ENCODE measurements at regions not wholly inside any gene's neighbourhood (a gene's known extent, or its start where the extent isn't known, plus 50 kb on each side); places are given as distances from the start of the nearest gene placed in this dataset.

DNA sequence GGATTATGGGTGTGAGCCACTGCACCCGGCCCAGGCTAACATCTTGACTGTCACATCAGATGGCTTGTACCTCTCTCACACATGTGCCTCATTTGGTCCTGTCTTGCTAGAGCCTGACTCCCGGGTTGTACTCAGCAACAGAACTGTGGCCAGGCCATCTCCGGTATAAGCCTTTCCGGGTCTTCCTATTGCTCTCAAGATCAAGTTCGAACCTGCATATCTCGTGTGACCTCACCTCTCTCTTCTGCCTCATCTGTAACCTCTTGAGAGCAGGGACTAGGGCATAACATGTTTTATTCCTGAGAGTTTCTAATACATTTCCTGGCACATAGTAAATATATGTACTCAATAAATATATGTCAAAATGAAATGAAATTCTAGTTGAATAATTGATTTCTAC, 114.0 kb downstream of the ACAA2 start:
- 86% methylated on average over 6 of the region's 6 CpGs; no CpG with 5 or more reads in 1 of the 2 experiments for WGBS, 2 experiments (ENCODE audit: extremely low coverage in 1 of 2, insufficient coverage in 1 of 2, insufficient read length in 1 of 2, insufficient replicate concordance in 2 of 2, low coverage in 1 of 2, low lambda C conversion rate in 2 of 2, missing lambda C conversion rate in 1 of 2)
- H2BK120ac ChIP-seq (replicated peaks; ENCODE audit: low read depth, low read length) = no peak overlapping the region

More for the DNA sequence above, 114.0 kb downstream of the ACAA2 start:
- Histone ChIP-seq H3K9me3 (ENCODE audit: insufficient read depth in 2 of 2, low read depth in 1 of 2, low read length in 1 of 2) (no peaks in the 10 kb centered on the region), H3K14ac (ENCODE audit: insufficient read length) (no peak overlapping the region), H3K27me3 (replicated peaks in 1 of 4; ENCODE audit: control insufficient read depth in 3 of 4, extremely low read depth in 1 of 4, insufficient read depth in 3 of 4, low read length in 3 of 4) (no peaks in the 10 kb centered on the region), H3K4me2 (ENCODE audit: insufficient read depth in 1 of 2, low read depth in 2 of 2, low read length in 2 of 2) (no peak overlapping the region), H4K8ac (ENCODE audit: extremely low read depth, insufficient read depth, low read length) (no peak overlapping the region), H3K4ac (replicated peaks; ENCODE audit: insufficient read length, low read depth, low read length) (no peak overlapping the region), H4K91ac (replicated peaks; ENCODE audit: insufficient read length, low read length) (no peak overlapping the region), H3K23ac (ENCODE audit: insufficient read length) (no peak overlapping the region), H2AFZ (ENCODE audit: low read length) (no peak overlapping the region), H3K18ac (ENCODE audit: extremely low read depth, low read length) (peak overlapping the region; percentile 19; the same call in 1 of the 2 replicates), H2BK15ac (ENCODE audit: low read length) (no peak overlapping the region), H3K4me1 (replicated peaks in 1 of 4; ENCODE audit: control insufficient read depth in 3 of 4, insufficient read depth in 4 of 4, low read length in 3 of 4) (peaks cover 6 to 11% (median 8%) of the 10 kb centered on the region in 4 experiments), H3K79me1 (ENCODE audit: low read depth, low read length) (no peaks in the 10 kb centered on the region), H2AK5ac (ENCODE audit: low read depth, low read length) (no peak overlapping the region), H4K20me1 (replicated peaks in 1 of 2; ENCODE audit: control insufficient read depth in 1 of 2, insufficient read depth in 2 of 2, low read length in 2 of 2) (no peaks in the 10 kb centered on the region), H3K56ac (replicated peaks; ENCODE audit: insufficient read length, low read depth, low read length) (no peak overlapping the region), H3K4me3 (ENCODE audit: extremely low read depth in 1 of 4, insufficient read depth in 2 of 4, low read depth in 3 of 4, low read length in 4 of 4) (no peak overlapping the region), H4K5ac (ENCODE audit: insufficient read length, low read depth, low read length) (no peak overlapping the region), H3K27ac (ENCODE audit: low read depth, low read length) (no peak overlapping the region), H2BK20ac (ENCODE audit: low read length) (no peak overlapping the region), H3K9ac (replicated peaks in 1 of 4; ENCODE audit: extremely low read depth in 1 of 4, low read depth in 3 of 4, low read length in 3 of 4) (no peak overlapping the region), H2BK5ac (ENCODE audit: low read depth, low read length) (no peak overlapping the region), H2BK12ac (ENCODE audit: low read depth, low read length) (peak overlapping the region; percentile 43; the same call in 1 of the 2 replicates), H3K79me2 (ENCODE audit: control insufficient read depth in 1 of 2, insufficient read depth in 2 of 2, low read length in 2 of 2) (no peaks in the 10 kb centered on the region), H3K36me3 (ENCODE audit: control insufficient read depth in 2 of 4, insufficient read depth in 4 of 4, low read length in 3 of 4) (no peaks in the 10 kb centered on the region), H3K23me2 (ENCODE audit: low read depth, low read length) (no peaks in the 10 kb centered on the region)
- DNase-seq (ENCODE audit: low read depth in 1 of 2, low spot score in 2 of 2) (no peak), FAIRE-seq (no peak)
- CTCF ChIA-PET (ENCODE audit: partially characterized antibody) = interaction anchor here (0.7 to 1.1 kb wide), 2 partner anchors 28 to 30 kb away, joined by 3 to 6 read pairs; no protein-coding TSS in a partner anchor
- POLR2A ChIA-PET (ENCODE audit: partially characterized antibody) = no interaction called here
- TF ChIP-seq, protein P1, sequence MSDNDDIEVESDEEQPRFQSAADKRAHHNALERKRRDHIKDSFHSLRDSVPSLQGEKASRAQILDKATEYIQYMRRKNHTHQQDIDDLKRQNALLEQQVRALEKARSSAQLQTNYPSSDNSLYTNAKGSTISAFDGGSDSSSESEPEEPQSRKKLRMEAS (IDR thresholded peaks at IDR 0.05) = no peak
- TF ChIP-seq SP4 (IDR thresholded peaks at IDR 0.05; ENCODE audit: low read length) (no peak), CHD2 (IDR thresholded peaks at IDR 0.05; ENCODE audit: low read length) (no peak), CEBPB (IDR thresholded peaks at IDR 0.05; ENCODE audit: low read depth, low read length) (no peak), EGR1 (IDR thresholded peaks at IDR 0.05; ENCODE audit: borderline replicate concordance, low read depth, low read length) (no peak), CBX8 (IDR thresholded peaks at IDR 0.05; ENCODE audit: borderline replicate concordance, low read depth, low read length) (no peak), KDM1A (IDR thresholded peaks at IDR 0.05; ENCODE audit: borderline replicate concordance, low read length) (no peak), SUZ12 (IDR thresholded peaks at IDR 0.05; ENCODE audit: low read length) (no peak)

Data from H1 (cell line).